ENCODE measurements at regions not wholly inside any gene's neighbourhood (a gene's known extent, or its start where the extent isn't known, plus 50 kb on each side); places are given as distances from the start of the nearest gene placed in this dataset.

DNA sequence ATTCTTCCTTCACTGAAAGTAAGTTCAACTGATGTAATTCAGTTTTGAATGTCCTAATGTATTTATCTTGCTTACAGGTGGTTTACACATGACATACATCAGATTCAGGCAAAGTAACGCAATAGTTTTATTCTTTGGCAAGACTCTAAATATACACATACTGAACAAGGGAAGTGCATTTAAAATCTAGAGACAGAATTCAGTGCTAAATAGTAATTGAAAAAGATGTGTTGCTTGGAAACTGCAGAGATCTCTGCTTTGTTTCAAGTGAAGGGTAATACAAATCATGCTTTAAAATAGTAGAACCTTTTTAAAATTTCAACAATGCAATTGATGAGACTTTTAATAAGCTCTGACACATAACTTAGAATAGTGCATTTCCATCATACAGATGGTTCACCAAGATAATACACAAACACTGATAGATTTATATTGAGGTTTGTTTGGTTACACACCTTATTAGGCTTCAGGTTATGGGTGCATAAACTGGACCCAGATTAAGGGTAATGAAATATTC lies 581.0 kb upstream of the MIR17HG start:
- TF ChIP-seq, protein P1, sequence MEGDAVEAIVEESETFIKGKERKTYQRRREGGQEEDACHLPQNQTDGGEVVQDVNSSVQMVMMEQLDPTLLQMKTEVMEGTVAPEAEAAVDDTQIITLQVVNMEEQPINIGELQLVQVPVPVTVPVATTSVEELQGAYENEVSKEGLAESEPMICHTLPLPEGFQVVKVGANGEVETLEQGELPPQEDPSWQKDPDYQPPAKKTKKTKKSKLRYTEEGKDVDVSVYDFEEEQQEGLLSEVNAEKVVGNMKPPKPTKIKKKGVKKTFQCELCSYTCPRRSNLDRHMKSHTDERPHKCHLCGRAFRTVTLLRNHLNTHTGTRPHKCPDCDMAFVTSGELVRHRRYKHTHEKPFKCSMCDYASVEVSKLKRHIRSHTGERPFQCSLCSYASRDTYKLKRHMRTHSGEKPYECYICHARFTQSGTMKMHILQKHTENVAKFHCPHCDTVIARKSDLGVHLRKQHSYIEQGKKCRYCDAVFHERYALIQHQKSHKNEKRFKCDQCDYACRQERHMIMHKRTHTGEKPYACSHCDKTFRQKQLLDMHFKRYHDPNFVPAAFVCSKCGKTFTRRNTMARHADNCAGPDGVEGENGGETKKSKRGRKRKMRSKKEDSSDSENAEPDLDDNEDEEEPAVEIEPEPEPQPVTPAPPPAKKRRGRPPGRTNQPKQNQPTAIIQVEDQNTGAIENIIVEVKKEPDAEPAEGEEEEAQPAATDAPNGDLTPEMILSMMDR (IDR thresholded peaks at IDR 0.05): no peak
- Histone ChIP-seq H3K27me3 (no peaks in the 10 kb centered on the region), H3K4me3 (no peak overlapping the region), H3K4me1 (no peaks in the 10 kb centered on the region), H3K36me3 (no peaks in the 10 kb centered on the region), H3K27ac (no peak overlapping the region), H3K9me3 (no peaks in the 10 kb centered on the region)
- DNase-seq (ENCODE audit: low spot score): no peak

DNA sequence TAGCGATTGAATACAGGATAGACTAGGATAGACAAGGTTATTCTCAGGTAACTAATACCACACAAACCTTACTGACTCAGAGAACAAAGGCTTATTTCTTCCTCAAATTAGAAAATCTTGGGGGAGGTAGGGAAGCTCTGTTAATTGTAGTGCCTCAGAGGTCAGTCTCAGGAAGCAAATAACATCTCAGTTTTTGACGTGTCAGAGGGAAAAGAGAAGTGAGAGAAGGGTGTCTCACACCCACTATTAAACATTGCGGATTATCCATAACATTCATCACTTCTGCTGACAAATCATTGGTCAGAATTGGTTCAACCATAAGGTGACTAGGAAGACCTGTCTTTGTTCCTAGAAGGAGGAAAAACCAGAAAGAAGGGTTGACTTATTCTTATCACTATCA lies 579.4 kb upstream of the MIR17HG start:
- H3K36me3 ChIP-seq: no peaks in the 10 kb centered on the region
- no peaks in the 10 kb centered on the region for H3K27me3 ChIP-seq
- no peak for DNase-seq (ENCODE audit: low spot score)
- no peak overlapping the region for H3K27ac ChIP-seq
- H3K4me1 ChIP-seq: no peaks in the 10 kb centered on the region
- no peaks in the 10 kb centered on the region for H3K9me3 ChIP-seq
- no peak overlapping the region for H3K4me3 ChIP-seq
- TF ChIP-seq, protein P1 (IDR thresholded peaks at IDR 0.05): no peak

DNA sequence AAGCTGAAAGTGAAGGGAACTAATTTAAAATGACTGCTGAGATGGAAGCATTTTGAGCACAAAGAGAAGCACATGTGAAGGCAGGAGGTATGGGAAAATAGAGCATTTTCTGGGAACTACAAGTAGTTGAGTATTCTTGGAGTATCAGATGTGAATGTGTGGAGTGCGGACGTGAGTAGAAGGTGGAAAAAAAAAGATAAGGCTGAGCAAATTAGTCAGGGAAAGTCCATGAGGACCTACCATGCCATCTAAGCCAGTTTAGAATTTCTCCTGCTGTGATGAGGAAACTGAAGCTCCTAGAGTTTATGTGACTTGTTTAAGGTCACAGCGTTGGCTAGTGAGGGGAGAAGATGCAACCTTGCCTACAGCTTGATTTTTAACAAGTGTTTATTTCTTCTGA lies 578.1 kb upstream of the MIR17HG start:
- no peaks in the 10 kb centered on the region for H3K4me1 ChIP-seq
- no peaks in the 10 kb centered on the region for H3K27me3 ChIP-seq
- H3K9me3 ChIP-seq: no peaks in the 10 kb centered on the region
- H3K4me3 ChIP-seq: no peak overlapping the region
- DNase-seq (ENCODE audit: low spot score): no peak
- no peak overlapping the region for H3K27ac ChIP-seq
- H3K36me3 ChIP-seq: no peaks in the 10 kb centered on the region
- TF ChIP-seq, protein P1 (IDR thresholded peaks at IDR 0.05): no peak

DNA sequence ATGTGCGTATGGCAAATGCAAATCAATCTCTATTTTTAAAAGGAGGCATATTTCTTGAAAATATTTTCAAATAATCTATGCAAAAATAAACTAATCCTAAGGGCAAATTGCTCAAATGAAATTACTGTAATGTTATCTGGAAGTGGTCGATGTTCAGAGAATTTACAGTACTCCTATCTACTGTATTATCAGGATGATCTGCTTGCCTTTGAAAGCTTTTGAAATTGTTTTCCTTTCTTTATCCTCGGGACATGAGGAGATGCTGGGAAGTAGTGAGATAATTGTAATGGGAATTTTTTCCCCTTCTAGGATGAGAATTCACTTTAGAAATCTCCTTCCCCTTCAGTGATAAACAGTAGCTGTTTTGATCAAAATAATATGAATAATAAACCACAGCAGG lies 577.2 kb upstream of the MIR17HG start:
- DNase-seq (ENCODE audit: low spot score): no peak
- no peak overlapping the region for H3K27ac ChIP-seq
- H3K9me3 ChIP-seq: no peaks in the 10 kb centered on the region
- H3K36me3 ChIP-seq: no peaks in the 10 kb centered on the region
- no peaks in the 10 kb centered on the region for H3K27me3 ChIP-seq
- no peak overlapping the region for H3K4me3 ChIP-seq
- H3K4me1 ChIP-seq: no peaks in the 10 kb centered on the region
- TF ChIP-seq, protein P1 (IDR thresholded peaks at IDR 0.05): no peak

DNA sequence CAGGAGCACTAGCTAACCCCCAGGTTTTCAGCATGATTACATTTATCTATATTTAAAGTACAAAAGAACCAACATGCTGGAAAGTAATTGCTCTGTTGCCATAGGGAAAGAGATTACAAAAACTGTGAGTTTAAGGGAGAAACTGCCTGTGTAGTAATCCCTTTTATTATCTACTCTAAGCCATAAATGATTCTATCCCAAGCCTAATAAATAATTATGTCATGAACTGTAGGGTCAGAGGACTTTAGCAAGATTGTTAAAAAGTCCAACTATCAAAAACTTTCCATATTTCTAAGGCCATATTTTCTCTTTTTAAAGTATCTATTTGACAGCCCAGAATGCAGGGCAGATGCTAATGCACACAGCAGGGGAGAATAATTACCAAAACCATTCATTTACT lies 573.8 kb upstream of the MIR17HG start:
- H3K27me3 ChIP-seq: no peaks in the 10 kb centered on the region
- no peak overlapping the region for H3K27ac ChIP-seq
- H3K4me3 ChIP-seq: no peak overlapping the region
- TF ChIP-seq, protein P1 (IDR thresholded peaks at IDR 0.05): no peak
- no peaks in the 10 kb centered on the region for H3K4me1 ChIP-seq
- DNase-seq (ENCODE audit: low spot score): no peak
- no peaks in the 10 kb centered on the region for H3K36me3 ChIP-seq
- no peaks in the 10 kb centered on the region for H3K9me3 ChIP-seq

DNA sequence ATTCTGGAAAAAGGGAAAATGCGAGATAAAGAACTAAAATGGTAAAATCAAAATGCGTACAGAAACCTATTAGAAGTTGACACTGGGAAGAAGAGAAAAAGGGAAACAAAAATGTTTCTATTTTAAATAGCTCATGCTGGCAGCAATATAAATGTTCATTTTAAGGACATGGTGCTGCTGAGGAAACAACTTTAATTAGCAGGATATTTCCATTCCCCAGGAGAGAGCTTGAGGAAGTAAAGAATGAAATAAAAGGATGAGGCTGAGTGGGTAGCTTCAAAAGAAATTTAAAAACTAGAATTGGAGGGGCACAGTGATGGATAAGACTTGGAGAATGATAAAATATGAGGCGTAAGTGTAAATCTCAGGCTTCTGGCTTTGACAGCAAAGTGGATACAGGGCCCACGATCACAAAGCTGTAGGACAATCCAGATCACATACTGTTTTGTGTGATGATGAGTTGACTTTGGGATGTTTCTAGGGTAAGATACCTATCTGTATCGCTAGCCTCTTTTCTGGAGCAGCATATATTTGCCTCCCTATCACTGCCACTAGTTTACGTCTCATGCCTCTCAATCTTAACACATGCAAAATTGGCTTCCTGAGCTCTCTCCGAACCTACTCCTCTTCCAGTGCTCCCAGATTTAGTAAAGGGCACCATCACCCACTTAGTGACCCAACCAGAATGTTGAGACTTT lies 571.3 kb upstream of the MIR17HG start:
- H3K36me3 ChIP-seq: no peaks in the 10 kb centered on the region
- H3K4me1 ChIP-seq: no peaks in the 10 kb centered on the region
- no peak overlapping the region for H3K4me3 ChIP-seq
- DNase-seq (ENCODE audit: low spot score): no peak
- no peak overlapping the region for H3K27ac ChIP-seq
- TF ChIP-seq, protein P1 (IDR thresholded peaks at IDR 0.05): no peak
- no peaks in the 10 kb centered on the region for H3K9me3 ChIP-seq
- H3K27me3 ChIP-seq: no peaks in the 10 kb centered on the region

Measured in right atrium auricular region (tissue), 2 donors.